ENCODE measurements at regions not wholly inside any gene's neighbourhood (a gene's known extent, or its start where the extent isn't known, plus 50 kb on each side); places are given as distances from the start of the nearest gene placed in this dataset.
A peak's percentile ranks its signal among the peaks of the same experiment; 100 is the strongest.

- DNase-seq (ENCODE audit: low read depth) = no peak
Measured at GRCh38 chr5:17888155-17888554, 253.9 kb downstream of the TAF11L14 start.

DNA sequence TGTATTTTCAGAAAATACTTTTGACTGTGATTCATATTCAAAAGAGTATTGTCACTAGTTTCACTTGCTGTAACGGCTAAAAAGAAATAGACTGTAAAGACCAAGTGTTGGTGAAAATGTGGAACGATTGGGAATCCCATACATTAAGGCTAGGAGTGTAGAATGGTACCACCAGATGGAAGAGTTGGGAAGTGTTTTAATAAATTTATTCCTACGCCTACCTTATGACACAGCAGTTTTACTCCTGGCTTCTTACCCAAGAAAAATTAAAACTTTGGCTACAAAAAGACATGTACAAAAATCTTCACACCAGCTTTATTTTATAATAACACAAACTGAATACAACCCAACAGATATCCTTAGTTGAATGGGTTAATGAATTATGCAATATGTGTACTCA, 256.2 kb downstream of the TAF11L14 start:
- no peak for DNase-seq (ENCODE audit: low read depth)

DNA sequence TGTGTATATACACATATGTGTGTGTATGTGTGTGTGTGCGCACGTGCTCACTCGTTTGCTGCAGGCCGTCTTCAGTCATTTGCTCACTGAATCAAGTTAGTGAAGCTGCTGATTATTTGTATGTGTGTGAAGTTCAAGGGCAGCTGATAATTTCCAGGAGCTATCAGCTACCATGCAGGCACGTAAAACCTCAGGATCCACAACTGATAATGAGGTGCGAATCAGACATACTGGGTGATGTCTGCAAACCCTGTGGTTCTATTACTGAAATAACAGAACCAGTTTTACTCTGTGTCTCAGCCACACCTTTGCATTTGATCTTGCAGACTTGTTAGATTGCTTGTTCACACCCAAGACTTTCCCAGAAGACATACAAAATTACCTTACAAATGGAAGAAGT, 257.6 kb downstream of the TAF11L14 start:
- DNase-seq (ENCODE audit: low read depth) = no peak

GRCh38 chr5:17893026-17893635, 258.9 kb downstream of the TAF11L14 start:
- DNase-seq (ENCODE audit: low read depth) = no peak

- no peak for DNase-seq (ENCODE audit: low read depth)
Measured at GRCh38 chr5:17895288-17896033, 261.2 kb downstream of the TAF11L14 start.

- no peak for DNase-seq (ENCODE audit: low read depth)
Measured at GRCh38 chr5:17896605-17897004, 262.3 kb downstream of the TAF11L14 start.

- no peak for DNase-seq (ENCODE audit: low read depth)
Measured at GRCh38 chr5:17897776-17898175, 263.5 kb downstream of the TAF11L14 start.

GRCh38 chr5:17898766-17899165, 264.5 kb downstream of the TAF11L14 start:
- DNase-seq (ENCODE audit: low read depth) = no peak

DNA sequence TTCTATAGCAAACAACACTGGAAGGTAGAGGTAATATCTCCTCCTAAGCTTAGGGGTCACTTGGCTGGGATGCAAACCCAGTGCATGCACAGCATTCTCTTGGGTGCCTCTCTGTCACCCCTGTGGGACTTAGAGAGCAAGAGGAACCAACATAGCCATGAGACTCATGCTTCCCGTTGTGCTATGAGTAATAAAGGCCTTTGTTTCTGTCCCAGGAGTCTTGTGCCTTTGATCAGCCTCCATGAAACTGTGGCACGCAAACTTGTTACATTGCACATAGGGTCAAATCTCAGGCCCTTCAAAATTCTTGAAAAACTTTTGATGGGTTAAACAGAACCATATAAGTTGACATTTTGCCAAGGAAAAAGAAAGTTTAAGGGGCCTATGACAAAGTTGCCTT, 272.8 kb downstream of the TAF11L14 start:
- peak; percentile 42 for DNase-seq (ENCODE audit: low read depth)

DNA sequence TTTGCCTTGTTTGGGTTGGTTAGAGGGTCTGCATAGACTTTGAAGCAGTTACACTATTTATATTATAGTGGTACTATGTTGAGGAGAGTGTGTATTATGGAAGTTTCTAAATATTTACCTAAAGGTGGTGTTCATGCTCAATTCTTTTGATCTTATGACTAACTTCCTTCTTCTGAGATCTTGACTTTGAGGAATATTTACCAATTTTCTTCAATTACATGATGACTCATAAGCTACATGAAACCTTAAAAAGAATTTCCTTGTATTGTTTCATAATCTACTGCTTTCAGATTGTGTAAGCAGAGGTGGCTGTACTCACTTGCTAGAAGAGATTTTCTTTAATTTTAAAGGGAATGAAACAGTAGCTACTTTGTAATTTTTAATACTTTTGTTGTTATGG, 276.1 kb downstream of the TAF11L14 start:
- DNase-seq (ENCODE audit: low read depth) = peak; percentile 77

- DNase-seq (ENCODE audit: low read depth) = no peak
Measured at GRCh38 chr5:17912794-17913193, 278.5 kb downstream of the TAF11L14 start.

GRCh38 chr5:17916446-17916845, 282.2 kb downstream of the TAF11L14 start:
- no peak for DNase-seq (ENCODE audit: low read depth)

DNA sequence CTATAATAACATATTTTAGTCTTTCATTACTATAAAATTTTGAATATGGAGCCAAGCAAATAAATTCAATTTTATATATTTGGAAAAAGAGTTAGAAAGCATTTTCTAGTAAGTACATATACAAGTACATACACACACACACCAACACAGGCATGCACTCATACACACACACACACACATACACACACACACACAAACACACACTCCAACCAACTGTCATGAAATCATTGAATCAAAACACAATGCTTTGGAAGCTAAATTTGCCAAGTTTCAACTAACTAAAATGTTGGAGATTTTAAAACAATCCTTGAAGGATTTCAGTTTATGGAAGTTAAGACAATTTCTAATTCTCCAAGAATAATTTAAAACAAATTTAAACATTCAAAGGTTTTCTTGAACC, 283.2 kb downstream of the TAF11L14 start:
- no peak for DNase-seq (ENCODE audit: low read depth)

DNA sequence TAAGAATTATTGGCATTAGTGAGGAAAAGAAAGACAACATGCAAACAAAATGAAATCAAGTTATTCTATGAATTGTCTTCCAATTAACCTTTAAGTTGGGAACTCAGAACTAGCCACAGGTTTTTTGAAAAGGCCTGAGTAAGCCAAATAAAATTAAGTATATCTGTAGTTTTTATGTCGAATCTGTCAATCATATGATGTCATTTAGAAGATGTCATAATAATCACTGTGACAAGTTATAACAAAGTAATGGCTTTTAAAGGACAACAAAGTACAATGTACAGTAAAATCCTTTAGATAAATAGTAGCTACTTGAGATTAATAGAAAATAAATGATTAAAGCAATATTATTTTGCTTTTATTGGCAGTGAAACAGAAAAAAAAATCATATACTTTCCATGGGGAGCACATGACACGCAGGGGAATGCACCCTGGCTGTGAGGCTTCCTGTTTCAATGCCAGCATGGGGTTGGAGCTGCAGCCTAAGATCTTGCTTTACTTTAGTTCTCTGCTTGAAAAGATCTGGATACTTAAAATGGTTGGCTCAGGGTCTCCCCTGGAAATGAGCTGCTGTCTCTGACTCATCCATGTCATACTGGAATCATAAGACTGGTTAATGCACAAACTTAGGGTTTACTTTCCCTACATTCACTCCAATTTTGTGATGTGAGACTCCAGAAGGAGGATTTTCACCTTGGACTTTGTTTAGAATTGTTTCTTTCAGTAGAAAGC, 284.3 kb downstream of the TAF11L14 start:
- DNase-seq (ENCODE audit: low read depth) = peak; percentile 48

- no peak for DNase-seq (ENCODE audit: low read depth)
Measured at GRCh38 chr5:17925276-17925675, 291.0 kb downstream of the TAF11L14 start.

GRCh38 chr5:17928581-17928981, 294.3 kb downstream of the TAF11L14 start:
- DNase-seq (ENCODE audit: low read depth) = no peak

- no peak for DNase-seq (ENCODE audit: low read depth)
Measured at GRCh38 chr5:17929171-17929570, 294.9 kb downstream of the TAF11L14 start.

- no peak for DNase-seq (ENCODE audit: low read depth)
Measured at GRCh38 chr5:17930346-17930745, 296.1 kb downstream of the TAF11L14 start.

- no peak for DNase-seq (ENCODE audit: low read depth)
Measured at GRCh38 chr5:17944046-17944445, 309.8 kb downstream of the TAF11L14 start.

- DNase-seq (ENCODE audit: low read depth) = no peak
Measured at GRCh38 chr5:17947029-17947428, 312.8 kb downstream of the TAF11L14 start.

GRCh38 chr5:17951392-17952169, 317.3 kb downstream of the TAF11L14 start:
- peak; percentile 70 for DNase-seq (ENCODE audit: low read depth)

GRCh38 chr5:17952231-17952630, 318.0 kb downstream of the TAF11L14 start:
- DNase-seq (ENCODE audit: low read depth) = no peak
